ENCODE measurements at regions not wholly inside any gene's neighbourhood (a gene's known extent, or its start where the extent isn't known, plus 50 kb on each side); places are given as distances from the start of the nearest gene placed in this dataset.

DNA sequence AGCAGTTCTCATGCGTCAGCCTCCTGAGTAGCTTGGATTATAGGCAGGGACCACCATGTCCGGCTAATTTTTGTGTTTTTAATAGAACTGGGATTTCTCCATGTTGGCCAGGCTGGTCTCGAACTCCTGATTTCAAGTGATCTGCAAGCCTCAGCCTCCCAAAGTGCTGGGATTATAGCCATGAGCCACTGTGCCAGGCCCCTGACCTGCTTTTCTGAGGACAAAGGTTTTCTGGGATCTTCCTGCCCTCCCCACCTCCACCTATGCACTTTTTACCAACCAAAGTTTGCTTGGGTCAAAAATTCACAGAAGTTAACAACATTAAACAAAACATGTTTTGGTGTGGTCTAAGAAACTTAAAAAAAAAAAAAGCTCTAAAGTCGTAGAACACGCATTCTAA lies 259.9 kb downstream of the HAUS1 start:
- Histone ChIP-seq H3K27me3 (ENCODE audit: control insufficient read depth, insufficient read depth, low read length) (no peaks in the 10 kb centered on the region), H3K36me3 (ENCODE audit: control insufficient read depth, insufficient read depth, low read length) (no peaks in the 10 kb centered on the region), H3K27ac (ENCODE audit: insufficient read depth, low read length, poor library complexity, severe bottlenecking) (no peak overlapping the region), H3K9me3 (ENCODE audit: control insufficient read depth in 2 of 2, low read length in 2 of 2) (peaks cover 0 to 6% of the 10 kb centered on the region in 2 experiments), H3K4me3 (ENCODE audit: low read depth, low read length) (no peak overlapping the region), H3K4me1 (ENCODE audit: control insufficient read depth, insufficient read depth, low read length, poor library complexity, severe bottlenecking) (no peaks in the 10 kb centered on the region)
- H3K27me3 Mint-ChIP-seq, result peaks cover 3% of the 10 kb centered on the region
- ATAC-seq (ENCODE audit: low read depth in 2 of 2), result no peak
- peaks cover 0 to 4% (median 0%) of the 10 kb centered on the region in 4 donors for H3K4me1 Mint-ChIP-seq
- peaks cover 0 to 3% (median 0%) of the 10 kb centered on the region in 7 donors for H3K9me3 Mint-ChIP-seq
- no peak for DNase-seq
- no peaks in the 10 kb centered on the region for H3K36me3 Mint-ChIP-seq
- H3K4me3 Mint-ChIP-seq, result no peak overlapping the region
- no peak overlapping the region for H3K27ac Mint-ChIP-seq

DNA sequence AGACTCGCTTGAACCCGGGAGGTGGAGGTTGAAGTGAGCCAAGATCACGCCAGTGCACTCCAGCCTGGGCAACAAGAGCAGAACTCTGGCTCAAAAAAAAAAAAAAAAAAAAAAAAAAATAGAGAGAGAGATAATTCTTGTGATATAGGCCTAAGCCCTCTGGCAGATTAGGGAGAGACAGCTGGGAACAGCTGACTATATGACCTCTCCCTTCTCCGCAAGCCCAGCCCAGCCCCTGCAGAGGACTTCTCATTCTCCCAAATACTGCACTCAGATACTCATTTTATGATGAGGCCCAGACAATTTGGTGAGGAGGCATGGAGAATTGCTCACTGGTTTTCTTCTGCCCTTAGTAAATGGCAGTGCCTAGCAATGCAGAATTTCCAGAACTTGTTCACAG lies 262.0 kb downstream of the HAUS1 start:
- DNase-seq, result no peak
- H3K36me3 ChIP-seq (ENCODE audit: control insufficient read depth, insufficient read depth, low read length), result no peaks in the 10 kb centered on the region
- H3K27ac Mint-ChIP-seq, result no peak overlapping the region
- no peak overlapping the region for H3K27ac ChIP-seq (ENCODE audit: insufficient read depth, low read length, poor library complexity, severe bottlenecking)
- no peaks in the 10 kb centered on the region for H3K4me1 ChIP-seq (ENCODE audit: control insufficient read depth, insufficient read depth, low read length, poor library complexity, severe bottlenecking)
- H3K4me1 Mint-ChIP-seq, result peaks cover 0 to 4% (median 0%) of the 10 kb centered on the region in 4 donors
- H3K36me3 Mint-ChIP-seq, result no peaks in the 10 kb centered on the region
- H3K27me3 ChIP-seq (ENCODE audit: control insufficient read depth, insufficient read depth, low read length), result no peaks in the 10 kb centered on the region
- no peak for ATAC-seq (ENCODE audit: low read depth in 2 of 2)
- H3K4me3 ChIP-seq (ENCODE audit: low read depth, low read length), result no peak overlapping the region
- H3K4me3 Mint-ChIP-seq, result no peak overlapping the region
- peaks cover 6% of the 10 kb centered on the region for H3K27me3 Mint-ChIP-seq
- H3K9me3 ChIP-seq (ENCODE audit: control insufficient read depth in 2 of 2, low read length in 2 of 2), result no peaks in the 10 kb centered on the region
- H3K9me3 Mint-ChIP-seq, result peaks cover 0 to 1% (median 0%) of the 10 kb centered on the region in 7 donors

DNA sequence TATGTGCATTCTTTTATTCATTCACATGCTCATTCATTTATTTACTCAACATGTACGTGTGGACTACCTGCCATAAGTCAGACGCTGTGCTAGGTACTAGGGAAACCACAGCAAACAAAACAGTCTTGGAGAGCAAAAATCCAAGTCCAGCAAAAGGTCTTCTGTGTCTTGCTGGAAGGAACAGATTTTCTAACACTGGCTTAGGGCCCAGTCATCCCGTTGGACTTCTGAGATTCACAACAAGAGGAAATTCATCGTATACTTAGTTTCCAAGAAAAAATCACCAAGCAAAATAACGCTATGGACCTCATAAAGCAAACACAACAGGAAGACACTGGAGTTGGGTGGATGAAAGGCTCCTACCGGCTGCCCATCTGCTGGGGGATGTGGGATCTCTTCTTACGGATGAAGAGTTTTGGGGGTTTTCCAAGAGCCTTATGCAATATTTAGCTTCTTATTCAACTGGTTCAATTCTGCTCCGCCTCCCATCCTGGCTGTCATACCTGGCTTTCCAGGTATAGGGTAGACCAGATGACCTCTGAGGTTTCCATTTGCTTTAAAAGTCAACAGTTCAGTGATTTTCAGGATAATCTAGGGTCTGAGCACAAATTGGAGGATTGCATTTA lies 262.7 kb downstream of the HAUS1 start:
- Mint-ChIP-seq H3K27ac (no peak overlapping the region), H3K4me3 (no peak overlapping the region), H3K27me3 (peaks cover 6% of the 10 kb centered on the region), H3K4me1 (peaks cover 0 to 4% (median 0%) of the 10 kb centered on the region in 4 donors), H3K9me3 (peaks cover 0 to 1% (median 0%) of the 10 kb centered on the region in 7 donors), H3K36me3 (no peaks in the 10 kb centered on the region)
- Histone ChIP-seq H3K4me1 (ENCODE audit: control insufficient read depth, insufficient read depth, low read length, poor library complexity, severe bottlenecking) (no peaks in the 10 kb centered on the region), H3K9me3 (ENCODE audit: control insufficient read depth in 2 of 2, low read length in 2 of 2) (no peaks in the 10 kb centered on the region), H3K4me3 (ENCODE audit: low read depth, low read length) (no peak overlapping the region), H3K27ac (ENCODE audit: insufficient read depth, low read length, poor library complexity, severe bottlenecking) (no peak overlapping the region), H3K36me3 (ENCODE audit: control insufficient read depth, insufficient read depth, low read length) (no peaks in the 10 kb centered on the region), H3K27me3 (ENCODE audit: control insufficient read depth, insufficient read depth, low read length) (no peaks in the 10 kb centered on the region)
- ATAC-seq (ENCODE audit: low read depth in 2 of 2) (no peak), DNase-seq (no peak)

DNA sequence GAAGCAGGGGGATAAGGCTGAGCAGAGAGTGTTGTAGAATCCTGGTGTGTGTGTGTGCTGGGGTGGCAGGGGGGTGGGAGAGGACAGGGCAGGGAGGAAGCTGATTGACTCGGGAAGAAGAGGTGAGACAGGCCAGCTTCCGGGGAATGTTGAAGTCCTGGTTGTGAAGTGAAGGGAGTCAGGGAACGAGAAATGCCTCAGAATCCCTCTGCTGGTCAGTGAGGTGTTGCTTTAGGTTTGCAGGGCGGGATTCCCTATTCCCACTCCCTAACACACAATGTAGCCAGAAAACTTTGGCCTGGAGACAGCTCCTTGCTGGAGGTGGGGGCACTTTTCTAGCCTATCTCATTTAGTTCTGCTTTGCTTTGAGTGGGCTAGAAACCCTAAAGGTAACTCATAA lies 265.1 kb downstream of the HAUS1 start:
- no peaks in the 10 kb centered on the region for H3K36me3 Mint-ChIP-seq
- no peak for ATAC-seq (ENCODE audit: low read depth in 2 of 2)
- H3K27ac ChIP-seq (ENCODE audit: insufficient read depth, low read length, poor library complexity, severe bottlenecking), result no peak overlapping the region
- no peaks in the 10 kb centered on the region for H3K36me3 ChIP-seq (ENCODE audit: control insufficient read depth, insufficient read depth, low read length)
- peaks cover 6% of the 10 kb centered on the region for H3K27me3 Mint-ChIP-seq
- H3K27me3 ChIP-seq (ENCODE audit: control insufficient read depth, insufficient read depth, low read length), result no peaks in the 10 kb centered on the region
- no peaks in the 10 kb centered on the region for H3K4me1 ChIP-seq (ENCODE audit: control insufficient read depth, insufficient read depth, low read length, poor library complexity, severe bottlenecking)
- no peak overlapping the region for H3K4me3 Mint-ChIP-seq
- H3K4me1 Mint-ChIP-seq, result peaks cover 0 to 4% (median 0%) of the 10 kb centered on the region in 4 donors
- no peak overlapping the region for H3K27ac Mint-ChIP-seq
- no peak for DNase-seq
- H3K9me3 ChIP-seq (ENCODE audit: control insufficient read depth in 2 of 2, low read length in 2 of 2), result no peaks in the 10 kb centered on the region
- H3K4me3 ChIP-seq (ENCODE audit: low read depth, low read length), result no peak overlapping the region
- peaks cover 0 to 3% (median 0%) of the 10 kb centered on the region in 7 donors for H3K9me3 Mint-ChIP-seq

DNA sequence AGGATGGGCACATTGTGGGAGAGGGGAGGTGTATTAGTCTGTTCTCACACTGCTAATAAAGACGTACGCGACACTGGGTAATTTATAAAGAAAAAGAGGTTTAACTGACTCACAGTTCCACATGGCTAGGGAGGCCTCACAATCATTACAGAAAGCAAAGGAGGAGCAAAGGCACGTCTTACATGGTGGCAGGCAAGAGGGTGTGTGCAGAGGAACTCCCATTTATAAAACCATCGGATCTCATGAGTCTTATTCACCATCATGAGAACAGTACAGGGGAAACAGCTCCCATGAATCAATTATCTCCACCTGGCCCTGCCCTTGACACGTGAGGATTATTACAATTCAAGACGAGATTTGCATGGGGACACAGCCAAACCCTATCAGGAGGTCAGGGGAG lies 266.7 kb downstream of the HAUS1 start:
- Histone ChIP-seq H3K27me3 (ENCODE audit: control insufficient read depth, insufficient read depth, low read length) (no peaks in the 10 kb centered on the region), H3K4me1 (ENCODE audit: control insufficient read depth, insufficient read depth, low read length, poor library complexity, severe bottlenecking) (no peaks in the 10 kb centered on the region), H3K27ac (ENCODE audit: insufficient read depth, low read length, poor library complexity, severe bottlenecking) (no peak overlapping the region), H3K4me3 (ENCODE audit: low read depth, low read length) (no peak overlapping the region), H3K36me3 (ENCODE audit: control insufficient read depth, insufficient read depth, low read length) (no peaks in the 10 kb centered on the region), H3K9me3 (ENCODE audit: control insufficient read depth in 2 of 2, low read length in 2 of 2) (no peaks in the 10 kb centered on the region)
- ATAC-seq (ENCODE audit: low read depth in 2 of 2), result no peak
- peaks cover 6% of the 10 kb centered on the region for H3K27me3 Mint-ChIP-seq
- peaks cover 0 to 4% (median 0%) of the 10 kb centered on the region in 4 donors for H3K4me1 Mint-ChIP-seq
- H3K27ac Mint-ChIP-seq, result no peak overlapping the region
- no peak for DNase-seq
- peaks cover 0 to 3% (median 0%) of the 10 kb centered on the region in 7 donors for H3K9me3 Mint-ChIP-seq
- H3K4me3 Mint-ChIP-seq, result no peak overlapping the region
- H3K36me3 Mint-ChIP-seq, result no peaks in the 10 kb centered on the region

DNA sequence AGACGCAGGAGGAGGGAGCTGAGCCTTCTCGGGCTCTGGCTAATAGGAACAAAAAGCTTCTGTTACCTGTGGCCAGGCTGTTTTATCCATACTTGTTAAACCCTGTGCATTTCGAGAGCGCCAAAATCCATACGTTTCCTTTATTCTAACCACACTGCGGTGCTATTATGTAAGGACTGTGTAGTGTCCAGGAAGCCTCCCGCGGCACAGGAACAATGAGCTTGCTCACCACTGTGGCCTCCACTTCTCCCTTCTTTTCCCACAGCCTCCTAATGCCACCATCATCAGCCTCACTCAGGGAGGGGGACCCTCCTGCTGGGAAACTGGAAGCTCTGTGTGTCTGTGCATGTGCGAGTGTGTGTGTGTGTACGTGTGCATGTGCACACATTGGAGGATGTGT lies 268.5 kb downstream of the HAUS1 start:
- H3K4me1 ChIP-seq (ENCODE audit: control insufficient read depth, insufficient read depth, low read length, poor library complexity, severe bottlenecking), result no peaks in the 10 kb centered on the region
- no peak overlapping the region for H3K27ac ChIP-seq (ENCODE audit: insufficient read depth, low read length, poor library complexity, severe bottlenecking)
- no peaks in the 10 kb centered on the region for H3K9me3 ChIP-seq (ENCODE audit: control insufficient read depth in 2 of 2, low read length in 2 of 2)
- ATAC-seq (ENCODE audit: low read depth in 2 of 2) (no peak), DNase-seq (no peak)
- no peak overlapping the region for H3K27ac Mint-ChIP-seq
- H3K36me3 Mint-ChIP-seq, result no peaks in the 10 kb centered on the region
- H3K4me1 Mint-ChIP-seq, result no peaks in the 10 kb centered on the region
- peaks cover 0 to 3% (median 0%) of the 10 kb centered on the region in 7 donors for H3K9me3 Mint-ChIP-seq
- H3K27me3 Mint-ChIP-seq, result peaks cover 6% of the 10 kb centered on the region
- no peaks in the 10 kb centered on the region for H3K27me3 ChIP-seq (ENCODE audit: control insufficient read depth, insufficient read depth, low read length)
- H3K4me3 ChIP-seq (ENCODE audit: low read depth, low read length), result no peak overlapping the region
- no peaks in the 10 kb centered on the region for H3K36me3 ChIP-seq (ENCODE audit: control insufficient read depth, insufficient read depth, low read length)
- no peak overlapping the region for H3K4me3 Mint-ChIP-seq

DNA sequence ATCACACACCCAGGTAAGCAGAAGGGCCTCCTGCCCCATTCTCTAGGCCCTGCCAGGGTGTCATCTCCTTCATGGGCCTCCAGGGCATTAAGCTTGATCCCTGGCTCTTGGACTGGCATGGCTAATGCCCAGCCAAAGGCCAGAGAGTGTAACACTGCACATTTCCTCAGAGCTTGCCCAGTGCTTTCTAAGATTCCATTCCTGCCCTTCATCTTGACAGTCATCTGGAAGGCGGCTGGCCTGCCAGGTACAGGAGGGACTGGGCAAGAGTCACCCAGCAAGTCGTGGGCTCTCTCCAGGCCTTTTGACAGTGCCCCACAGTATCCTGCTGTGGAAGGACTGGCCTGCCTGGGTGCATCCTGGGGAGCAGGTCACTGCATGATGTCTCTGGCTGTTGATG lies 268.9 kb downstream of the HAUS1 start:
- Histone ChIP-seq H3K4me1 (ENCODE audit: control insufficient read depth, insufficient read depth, low read length, poor library complexity, severe bottlenecking) (no peaks in the 10 kb centered on the region), H3K27ac (ENCODE audit: insufficient read depth, low read length, poor library complexity, severe bottlenecking) (no peak overlapping the region), H3K27me3 (ENCODE audit: control insufficient read depth, insufficient read depth, low read length) (no peaks in the 10 kb centered on the region), H3K9me3 (ENCODE audit: control insufficient read depth in 2 of 2, low read length in 2 of 2) (no peaks in the 10 kb centered on the region), H3K36me3 (ENCODE audit: control insufficient read depth, insufficient read depth, low read length) (no peaks in the 10 kb centered on the region), H3K4me3 (ENCODE audit: low read depth, low read length) (no peak overlapping the region)
- Mint-ChIP-seq H3K27me3 (peaks cover 6% of the 10 kb centered on the region), H3K9me3 (peaks cover 0 to 3% (median 0%) of the 10 kb centered on the region in 7 donors), H3K4me3 (no peak overlapping the region), H3K4me1 (no peaks in the 10 kb centered on the region), H3K27ac (no peak overlapping the region), H3K36me3 (no peaks in the 10 kb centered on the region)
- no peak for DNase-seq
- no peak for ATAC-seq (ENCODE audit: low read depth in 2 of 2)

DNA sequence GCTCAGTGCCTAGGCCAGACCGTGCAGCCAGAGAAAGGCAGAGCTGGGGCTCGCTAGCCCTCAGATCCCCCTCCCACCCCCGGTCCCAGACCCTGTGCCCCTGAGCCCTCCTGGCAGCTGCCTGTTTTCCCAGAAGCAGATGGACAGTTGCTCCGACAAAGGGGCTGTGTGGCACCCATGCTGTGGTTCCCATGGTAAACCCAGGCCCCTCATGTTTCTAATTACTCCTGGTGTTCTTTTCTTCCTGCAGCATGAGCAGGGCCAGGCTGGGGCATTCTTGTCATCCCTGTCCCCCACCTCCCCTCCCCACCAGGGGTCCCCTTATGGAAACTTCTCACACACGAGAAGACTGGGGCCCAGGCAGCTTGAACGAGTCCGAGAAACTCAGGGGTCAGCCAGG lies 269.6 kb downstream of the HAUS1 start:
- H3K9me3 Mint-ChIP-seq, result peaks cover 0 to 3% (median 0%) of the 10 kb centered on the region in 7 donors
- no peak overlapping the region for H3K27ac ChIP-seq (ENCODE audit: insufficient read depth, low read length, poor library complexity, severe bottlenecking)
- H3K27me3 Mint-ChIP-seq, result peaks cover 5% of the 10 kb centered on the region
- H3K4me1 ChIP-seq (ENCODE audit: control insufficient read depth, insufficient read depth, low read length, poor library complexity, severe bottlenecking), result no peaks in the 10 kb centered on the region
- no peaks in the 10 kb centered on the region for H3K4me1 Mint-ChIP-seq
- no peak overlapping the region for H3K27ac Mint-ChIP-seq
- no peak overlapping the region for H3K4me3 Mint-ChIP-seq
- no peaks in the 10 kb centered on the region for H3K36me3 ChIP-seq (ENCODE audit: control insufficient read depth, insufficient read depth, low read length)
- H3K9me3 ChIP-seq (ENCODE audit: control insufficient read depth in 2 of 2, low read length in 2 of 2), result no peaks in the 10 kb centered on the region
- H3K4me3 ChIP-seq (ENCODE audit: low read depth, low read length), result no peak overlapping the region
- DNase-seq, result no peak
- no peaks in the 10 kb centered on the region for H3K36me3 Mint-ChIP-seq
- H3K27me3 ChIP-seq (ENCODE audit: control insufficient read depth, insufficient read depth, low read length), result no peaks in the 10 kb centered on the region
- ATAC-seq (ENCODE audit: low read depth in 2 of 2), result no peak

Data from CD4-positive, CD25-positive, alpha-beta regulatory T cell (primary cell).